Endodermal cell (in vitro differentiated cells): ENCODE measurements at regions not wholly inside any gene's neighbourhood (a gene's known extent, or its start where the extent isn't known, plus 50 kb on each side); places are given as distances from the start of the nearest gene placed in this dataset.
"Not testable (repeated sequence)": the region's sequence is repeated elsewhere in the genome, so short reads cannot be mapped to it uniquely, and the experiment has no call there.

Experiments used
- DNase-seq: peaks from one replicate; pipeline ENCODE4 v3.0.0-alpha.2; 2017
- H3K27ac ChIP-seq: 2 replicates; pipeline ENCODE4 v1.5.1; 2013; ENCODE audit warnings: mild to moderate bottlenecking, low read depth, low read length, moderate library complexity
- H3K27me3 ChIP-seq: 2 replicates; pipeline ENCODE4 v1.6.1; 2013; ENCODE audit warnings: mild to moderate bottlenecking, low read length, moderate library complexity; ENCODE audit not compliant: insufficient read depth, control insufficient read depth, poor library complexity, severe bottlenecking
- H3K36me3 ChIP-seq: 2 replicates; pipeline ENCODE4 v1.7.0; 2013; ENCODE audit warnings: mild to moderate bottlenecking, low read length, moderate library complexity; ENCODE audit not compliant: control insufficient read depth, insufficient read depth
- H3K4me1 ChIP-seq: one replicate; pipeline ENCODE4 v1.7.0; 2013; ENCODE audit warnings: low read length; ENCODE audit not compliant: control insufficient read depth, insufficient read depth
- H3K4me3 ChIP-seq: 2 replicates; pipeline ENCODE4 v1.5.1; 2013; ENCODE audit warnings: mild to moderate bottlenecking, low read length, moderate library complexity
- H3K9ac ChIP-seq: 2 replicates; pipeline ENCODE4 v1.6.1; 2013; ENCODE audit warnings: mild to moderate bottlenecking, low read length, moderate library complexity; ENCODE audit not compliant: poor library complexity, severe bottlenecking; ENCODE audit errors: extremely low read depth
- H3K9me3 ChIP-seq: 2 replicates; pipeline ENCODE4 v1.6.1; 2013; ENCODE audit warnings: mild to moderate bottlenecking, low read length, moderate library complexity; ENCODE audit not compliant: control insufficient read depth
- H3K27ac Mint-ChIP-seq: 2 replicates; pipeline ENCODE4 v1.8.0; 2020; ENCODE audit warnings: mixed read lengths
- H3K27me3 Mint-ChIP-seq: 2 replicates; pipeline ENCODE4 v1.8.0; 2021; ENCODE audit warnings: mild to moderate bottlenecking, mixed read lengths; ENCODE audit not compliant: insufficient read depth
- H3K36me3 Mint-ChIP-seq: 2 replicates; pipeline ENCODE4 v1.8.0; 2020; ENCODE audit warnings: low read depth, mixed read lengths
- H3K4me1 Mint-ChIP-seq: 2 replicates; pipeline ENCODE4 v1.8.0; 2020; ENCODE audit warnings: mixed read lengths
- H3K4me3 Mint-ChIP-seq: 2 replicates; pipeline ENCODE4 v1.8.0; 2020; ENCODE audit warnings: mild to moderate bottlenecking, moderate library complexity, mixed read lengths
- H3K9me3 Mint-ChIP-seq: 2 replicates; pipeline ENCODE4 v1.8.0; 2020; ENCODE audit warnings: mild to moderate bottlenecking, mixed read lengths
- WGBS, 2 experiments: methylation state at CpG; one replicate each; pipeline versions ENCODE4 v1.1.5 to v1.1.7; 2013; ENCODE audit warnings: missing lambda C conversion rate in 2 of 2, mixed read lengths in 1 of 2; ENCODE audit not compliant: insufficient coverage in 1 of 2, insufficient read length in 1 of 2; 5-methylcytosine and 5-hydroxymethylcytosine counted together
- TF ChIP-seq, protein P1 (sequence below): fragments of 200-600 bp; sonication (generic); conservative IDR thresholded peaks from 2 replicates; pipeline ENCODE4 v1.5.0; 2021; ENCODE audit warnings: antibody characterized with exemption, mild to moderate bottlenecking

DNA sequence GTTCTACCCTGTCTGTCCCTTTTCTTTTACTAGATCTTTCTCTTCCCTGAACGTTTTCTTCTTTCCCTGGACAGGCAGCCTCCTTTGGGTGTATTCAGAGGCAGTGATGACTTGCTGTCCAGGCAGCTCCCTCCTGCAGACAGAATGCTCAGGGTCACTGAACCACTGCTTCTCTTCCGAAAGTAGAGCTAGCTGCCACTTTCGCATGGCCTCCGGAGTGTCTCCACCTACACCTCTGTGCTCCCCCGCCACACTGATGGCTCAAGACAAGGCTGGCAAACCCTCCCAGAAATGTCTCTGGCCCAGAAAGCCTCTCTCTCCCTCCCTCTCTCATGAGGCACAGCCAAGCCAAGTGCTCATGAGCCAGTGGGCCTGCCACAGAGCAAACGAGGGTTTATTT, 207.8 kb downstream of the CDRT15L2 start:
- H3K4me1 Mint-ChIP-seq = peaks cover 2% of the 10 kb centered on the region
- Histone ChIP-seq H3K4me3 (no peak overlapping the region), H3K9ac (no peak overlapping the region), H3K27ac (no peak overlapping the region), H3K27me3 (no peaks in the 10 kb centered on the region), H3K4me1 (no peaks in the 10 kb centered on the region), H3K36me3 (no peaks in the 10 kb centered on the region), H3K9me3 (no peaks in the 10 kb centered on the region)
- no peak for DNase-seq
- WGBS, 2 experiments = 91 to 93% methylated on average over 5 to 6 of the region's 6 CpGs
- H3K36me3 Mint-ChIP-seq = no peaks in the 10 kb centered on the region
- no peak overlapping the region for H3K4me3 Mint-ChIP-seq
- TF ChIP-seq, protein P1, sequence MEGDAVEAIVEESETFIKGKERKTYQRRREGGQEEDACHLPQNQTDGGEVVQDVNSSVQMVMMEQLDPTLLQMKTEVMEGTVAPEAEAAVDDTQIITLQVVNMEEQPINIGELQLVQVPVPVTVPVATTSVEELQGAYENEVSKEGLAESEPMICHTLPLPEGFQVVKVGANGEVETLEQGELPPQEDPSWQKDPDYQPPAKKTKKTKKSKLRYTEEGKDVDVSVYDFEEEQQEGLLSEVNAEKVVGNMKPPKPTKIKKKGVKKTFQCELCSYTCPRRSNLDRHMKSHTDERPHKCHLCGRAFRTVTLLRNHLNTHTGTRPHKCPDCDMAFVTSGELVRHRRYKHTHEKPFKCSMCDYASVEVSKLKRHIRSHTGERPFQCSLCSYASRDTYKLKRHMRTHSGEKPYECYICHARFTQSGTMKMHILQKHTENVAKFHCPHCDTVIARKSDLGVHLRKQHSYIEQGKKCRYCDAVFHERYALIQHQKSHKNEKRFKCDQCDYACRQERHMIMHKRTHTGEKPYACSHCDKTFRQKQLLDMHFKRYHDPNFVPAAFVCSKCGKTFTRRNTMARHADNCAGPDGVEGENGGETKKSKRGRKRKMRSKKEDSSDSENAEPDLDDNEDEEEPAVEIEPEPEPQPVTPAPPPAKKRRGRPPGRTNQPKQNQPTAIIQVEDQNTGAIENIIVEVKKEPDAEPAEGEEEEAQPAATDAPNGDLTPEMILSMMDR = no peak
- H3K27ac Mint-ChIP-seq = no peak overlapping the region
- no peaks in the 10 kb centered on the region for H3K9me3 Mint-ChIP-seq
- H3K27me3 Mint-ChIP-seq = peaks cover 3% of the 10 kb centered on the region

DNA sequence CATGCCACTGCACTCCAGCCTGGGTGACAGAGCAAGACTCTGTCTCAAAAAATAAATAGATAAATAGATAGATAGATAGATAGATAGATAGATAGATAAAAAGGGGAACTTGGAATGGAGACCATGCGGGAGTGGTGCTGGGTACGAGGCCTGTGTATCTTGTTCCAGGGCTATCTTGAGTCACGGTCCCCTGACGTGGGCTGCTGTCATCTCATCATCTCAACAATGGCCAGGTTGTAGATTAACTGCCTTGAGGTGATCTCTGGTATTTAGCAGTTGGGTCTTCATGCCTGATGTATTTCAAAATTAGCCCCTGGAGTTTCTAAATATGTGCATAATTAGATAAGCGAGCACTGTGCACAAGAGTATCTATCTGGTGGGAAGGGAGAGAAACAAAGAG, 212.1 kb downstream of the CDRT15L2 start:
- no peaks in the 10 kb centered on the region for H3K36me3 Mint-ChIP-seq
- H3K4me3 Mint-ChIP-seq = no peak overlapping the region
- Histone ChIP-seq H3K4me3 (no peak overlapping the region), H3K4me1 (no peaks in the 10 kb centered on the region), H3K9ac (no peak overlapping the region), H3K27me3 (no peaks in the 10 kb centered on the region), H3K27ac (no peak overlapping the region), H3K9me3 (no peaks in the 10 kb centered on the region), H3K36me3 (no peaks in the 10 kb centered on the region)
- no peak for DNase-seq
- H3K9me3 Mint-ChIP-seq = no peaks in the 10 kb centered on the region
- WGBS, 2 experiments = 90 to 91% methylated on average over 3 to 5 of the region's 5 CpGs
- H3K27ac Mint-ChIP-seq = no peak overlapping the region
- peaks cover 2% of the 10 kb centered on the region for H3K4me1 Mint-ChIP-seq
- TF ChIP-seq, protein P1 = no peak
- peaks cover 3% of the 10 kb centered on the region for H3K27me3 Mint-ChIP-seq

DNA sequence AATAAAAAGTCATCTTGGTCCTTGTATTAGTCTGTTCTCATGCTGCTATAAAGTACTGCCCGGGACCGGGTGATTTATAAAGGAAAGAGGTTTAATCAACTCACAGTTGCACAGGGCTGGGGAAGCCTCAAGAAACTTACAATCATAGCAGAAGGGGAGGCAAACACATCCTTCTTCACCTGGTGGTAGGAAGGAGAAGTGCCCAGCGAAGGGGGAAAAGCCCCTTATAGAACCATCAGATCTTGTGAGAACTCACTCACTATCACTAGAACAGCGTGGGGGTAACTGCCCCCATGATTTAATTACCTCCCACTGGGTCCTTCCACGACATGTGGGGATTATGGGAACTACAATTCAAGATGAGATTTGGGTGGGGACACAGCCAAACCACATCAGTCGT, 215.0 kb downstream of the CDRT15L2 start:
- not testable (repeated sequence) for H3K27ac ChIP-seq, H3K27ac Mint-ChIP-seq, H3K4me3 Mint-ChIP-seq, H3K9me3 Mint-ChIP-seq, H3K9me3 ChIP-seq, H3K4me1 ChIP-seq, H3K27me3 Mint-ChIP-seq, H3K36me3 Mint-ChIP-seq, H3K36me3 ChIP-seq, H3K4me1 Mint-ChIP-seq, H3K27me3 ChIP-seq, H3K9ac ChIP-seq, H3K4me3 ChIP-seq
- DNase-seq = peak; percentile 65
- 61% methylated on average over 5 of the region's 6 CpGs; no CpG with 5 or more reads in 1 of the 2 experiments for WGBS, 2 experiments
- TF ChIP-seq, protein P1 = peak; percentile 73
